GM18505 (cell line): ENCODE measurements at regions not wholly inside any gene's neighbourhood (a gene's known extent, or its start where the extent isn't known, plus 50 kb on each side); places are given as distances from the start of the nearest gene placed in this dataset.
"Not testable (repeated sequence)": the region's sequence is repeated elsewhere in the genome, so short reads cannot be mapped to it uniquely, and the experiment has no call there.

Experiments
- ATAC-seq: cut with Tn5 transposase; IDR thresholded peaks from one replicate; pipeline ENCODE4 v1.9.1; 2021; ENCODE audit not compliant: unreplicated experiment
- POLR2A ChIP-seq: IDR thresholded peaks from 4 replicates; pipeline ENCODE4 v1.6.1; 2011; ENCODE audit warnings: borderline replicate concordance; ENCODE audit not compliant: insufficient read depth, insufficient read length; ENCODE audit errors: extremely low read depth

DNA sequence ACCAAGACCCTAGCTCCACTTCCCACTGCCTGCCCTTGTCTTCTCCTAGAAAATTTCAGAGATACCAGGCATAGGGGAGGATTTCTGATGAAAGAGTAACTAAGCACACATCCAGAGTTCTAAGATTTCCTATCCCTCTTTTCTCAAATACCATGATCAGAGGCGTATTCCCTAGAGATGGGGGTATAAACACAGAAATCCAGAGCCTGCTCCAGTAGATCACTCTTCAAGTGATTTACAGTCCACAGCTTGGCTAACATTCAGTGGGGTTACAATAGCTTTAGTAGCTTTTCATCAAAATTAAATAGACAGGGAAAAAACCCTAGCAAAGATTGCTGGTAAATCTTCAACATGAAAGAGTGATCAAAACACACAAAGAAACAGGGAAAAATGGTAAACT lies 800.7 kb upstream of the GRM7 start:
- no peak for ATAC-seq
- no peak for TF ChIP-seq POLR2A

DNA sequence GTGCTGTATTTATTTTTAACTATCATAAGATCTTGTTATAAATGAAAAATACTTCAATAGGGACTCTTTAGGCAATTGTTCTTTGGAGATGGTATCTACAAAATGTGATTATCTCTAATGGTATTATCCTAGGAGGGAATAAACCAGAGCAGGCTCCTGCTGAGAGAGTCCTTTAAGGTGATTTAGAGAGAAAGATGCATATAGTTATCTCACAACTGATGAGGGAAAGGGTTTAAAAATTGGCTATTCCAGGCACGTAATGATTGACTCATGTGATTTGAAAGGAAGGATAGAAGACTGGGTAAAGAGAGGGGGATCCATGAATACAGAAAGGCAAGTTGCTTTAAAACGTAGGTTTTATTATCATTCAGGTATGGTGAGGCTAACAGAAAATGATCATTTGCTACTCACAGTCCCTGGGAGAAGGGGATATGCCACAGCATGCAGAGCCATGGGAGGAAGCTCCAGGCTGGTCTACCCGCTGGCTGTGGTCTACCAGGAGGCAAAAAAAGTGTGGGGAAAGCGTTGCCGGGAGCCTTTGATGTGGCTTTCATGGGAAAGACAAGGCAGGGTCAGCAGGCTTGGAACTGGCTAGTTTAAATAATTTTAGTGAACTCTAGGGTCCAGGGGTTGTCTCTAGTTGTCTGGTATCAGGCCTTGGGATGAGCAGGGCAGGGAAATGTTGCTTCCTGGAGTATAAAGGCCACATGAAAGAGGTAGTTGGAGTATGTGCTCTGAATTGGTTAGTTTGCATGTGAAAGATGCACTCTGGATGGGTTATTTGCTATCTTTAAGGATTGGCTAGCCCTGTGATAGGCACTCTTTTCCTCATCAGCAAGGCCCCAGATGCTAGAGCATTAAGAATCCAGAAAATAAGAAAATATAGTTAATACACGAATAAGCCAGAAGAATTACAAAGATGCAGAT lies 798.4 kb upstream of the GRM7 start:
- ATAC-seq: no peak

DNA sequence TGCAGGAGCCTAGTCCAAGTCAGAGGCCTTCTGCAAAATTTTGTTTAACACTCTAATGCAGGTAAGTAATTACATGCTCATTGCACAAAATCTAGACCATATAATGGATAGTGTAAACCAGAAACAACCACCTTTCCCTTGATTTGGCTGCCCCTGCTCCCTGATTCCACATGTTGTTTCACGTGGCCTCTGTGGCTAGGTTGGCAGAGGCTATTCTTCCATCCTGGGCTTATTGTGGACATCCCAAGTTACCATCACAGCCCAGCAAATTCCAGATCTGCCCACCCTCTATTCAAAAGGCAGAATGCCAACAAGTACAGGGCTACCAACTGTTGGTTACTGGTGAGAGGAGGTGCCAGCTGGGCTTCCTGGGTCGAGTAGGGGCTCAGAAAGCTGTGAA lies 794.5 kb upstream of the GRM7 start:
- TF ChIP-seq POLR2A: no peak
- no peak for ATAC-seq

More for the DNA sequence above, 798.4 kb upstream of the GRM7 start:
- no peak for TF ChIP-seq POLR2A

DNA sequence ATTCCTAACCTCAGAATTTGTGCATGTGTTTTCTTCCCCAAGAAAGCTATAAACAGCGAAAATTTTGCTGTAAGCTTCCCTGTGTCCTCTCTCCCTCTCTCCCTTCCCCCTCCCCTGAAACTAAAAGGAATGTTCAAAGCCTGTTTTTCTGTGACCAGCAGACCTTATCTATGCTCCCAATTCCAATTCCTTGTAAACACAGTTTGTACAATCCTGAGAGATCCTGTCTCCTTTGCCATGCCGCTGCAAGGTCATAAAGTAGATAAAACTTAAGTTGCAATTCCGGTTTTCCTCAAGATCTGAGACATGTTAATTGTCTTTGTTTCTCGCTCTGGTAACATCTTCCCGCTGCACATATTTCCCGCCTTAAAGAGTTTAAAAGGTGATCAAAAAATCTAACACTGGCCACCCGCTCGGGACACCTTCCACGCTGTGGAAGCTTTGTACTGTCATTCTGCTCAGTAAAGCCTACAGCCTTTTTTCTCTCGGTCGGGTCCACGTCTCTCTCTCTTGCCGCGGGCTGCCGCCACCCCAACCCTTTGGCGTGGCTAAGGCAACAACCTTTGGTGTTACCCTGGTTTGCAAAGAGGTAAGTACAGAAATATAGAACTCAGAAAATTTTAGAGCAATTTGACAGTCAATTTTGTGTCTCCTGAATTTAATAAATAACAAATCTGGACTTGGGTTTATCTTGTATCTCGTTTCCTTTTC lies 793.9 kb upstream of the GRM7 start:
- ATAC-seq: not testable (repeated sequence)

DNA sequence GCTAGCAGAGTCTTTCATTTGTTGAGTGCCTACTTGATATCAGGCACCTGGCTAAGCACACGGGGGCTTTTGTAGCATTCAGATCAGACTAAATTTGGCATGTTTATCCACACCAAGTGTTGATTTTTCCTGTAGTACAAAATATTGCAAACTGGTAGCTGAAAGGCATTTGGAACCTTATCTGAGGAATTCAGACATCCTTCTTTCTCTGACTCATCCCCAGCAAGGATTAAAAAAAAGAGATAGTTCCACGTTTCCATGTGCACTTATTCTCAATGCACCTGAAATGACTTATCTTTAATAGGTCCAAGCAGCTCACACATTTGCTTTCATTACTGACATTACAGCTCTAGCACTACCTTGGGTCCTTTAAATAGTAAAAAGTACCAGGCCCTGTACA lies 786.0 kb upstream of the GRM7 start:
- ATAC-seq: no peak
- TF ChIP-seq POLR2A: no peak

DNA sequence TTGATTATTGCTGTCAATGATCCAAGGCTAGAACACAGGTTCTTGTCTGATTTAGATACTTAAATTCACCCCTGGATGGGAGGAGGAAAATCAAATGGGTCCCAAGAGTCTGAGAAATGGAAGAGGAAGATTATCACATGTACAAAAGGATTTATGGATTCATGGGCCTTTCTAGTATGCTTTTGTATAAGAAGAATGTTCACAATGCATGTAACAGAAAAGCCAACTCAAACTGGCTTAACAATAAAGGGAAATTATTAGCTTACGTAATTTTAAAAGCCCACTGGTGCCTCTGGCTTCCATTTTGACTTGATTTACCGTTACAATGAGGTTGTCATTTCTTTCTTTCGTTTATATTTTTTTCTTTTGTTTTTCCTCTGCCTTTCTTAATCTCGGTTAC lies 782.5 kb upstream of the GRM7 start:
- no peak for ATAC-seq
- TF ChIP-seq POLR2A: no peak

DNA sequence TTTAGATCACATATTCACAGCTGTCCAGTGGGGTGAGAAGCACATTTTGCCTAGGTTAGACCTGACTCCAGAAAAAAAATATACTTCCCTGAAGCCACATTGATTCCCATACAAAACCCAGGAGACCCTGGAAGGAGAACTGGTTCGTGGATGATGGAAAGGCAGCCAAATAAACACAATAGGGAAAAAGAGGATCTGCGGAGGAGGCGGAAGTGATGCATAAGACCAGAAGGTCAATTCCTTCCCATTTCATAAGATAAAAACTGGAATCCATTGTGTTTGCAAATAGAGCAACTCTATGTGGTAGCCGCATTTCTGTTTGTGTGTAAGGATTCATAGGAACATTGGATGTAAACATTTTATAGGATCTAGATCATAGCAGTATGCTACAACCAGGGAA lies 781.9 kb upstream of the GRM7 start:
- ATAC-seq: no peak

DNA sequence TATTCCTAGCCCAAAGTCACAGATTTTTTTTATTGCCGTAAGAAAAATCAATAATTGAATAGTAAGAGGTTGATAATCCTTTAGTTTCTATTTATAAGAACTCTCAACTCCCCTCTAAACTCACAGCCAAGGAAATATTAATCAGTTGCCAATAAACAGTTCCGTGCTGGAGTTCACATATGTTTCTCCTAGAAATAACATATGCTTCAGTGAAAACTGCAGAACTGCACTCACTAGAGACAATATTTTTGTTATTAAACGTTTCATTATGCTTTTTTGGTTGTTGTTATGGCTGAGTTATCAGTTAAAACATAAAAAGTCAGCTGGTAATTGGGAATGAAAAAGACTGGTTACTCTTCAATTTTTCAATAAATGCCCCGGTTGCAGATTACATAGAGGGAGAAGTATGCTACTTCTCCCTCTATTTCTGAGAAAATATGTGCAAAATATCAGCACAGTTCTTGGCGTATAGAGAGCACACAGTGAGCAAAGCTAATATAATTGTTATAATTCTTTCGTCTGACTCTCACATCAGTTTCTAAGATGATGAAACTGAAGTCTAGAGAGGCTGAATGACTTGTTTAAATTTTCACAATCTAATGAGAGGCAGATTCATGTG lies 781.2 kb upstream of the GRM7 start:
- ATAC-seq: no peak
- TF ChIP-seq POLR2A: no peak

More for the DNA sequence above, 781.9 kb upstream of the GRM7 start:
- no peak for TF ChIP-seq POLR2A

DNA sequence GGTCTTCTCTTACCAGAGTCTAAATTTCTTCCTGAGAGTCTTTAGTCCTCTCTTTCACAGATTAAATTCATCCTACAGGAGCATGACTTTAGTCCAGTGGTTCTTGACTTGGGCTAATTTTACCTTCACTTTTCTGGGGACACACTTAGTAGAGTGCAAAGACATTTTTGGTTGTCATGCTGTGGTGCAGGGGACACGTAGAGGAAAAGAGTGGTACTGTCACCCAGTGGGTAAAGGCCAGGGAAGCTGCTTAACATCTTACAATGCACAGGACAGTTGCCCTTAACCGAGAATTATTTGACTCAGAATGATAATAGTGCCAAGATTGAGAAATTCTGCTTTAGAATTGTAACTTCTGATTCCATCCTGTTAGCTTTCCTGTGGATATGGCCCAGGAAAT lies 772.5 kb upstream of the GRM7 start:
- ATAC-seq: no peak
- no peak for TF ChIP-seq POLR2A

DNA sequence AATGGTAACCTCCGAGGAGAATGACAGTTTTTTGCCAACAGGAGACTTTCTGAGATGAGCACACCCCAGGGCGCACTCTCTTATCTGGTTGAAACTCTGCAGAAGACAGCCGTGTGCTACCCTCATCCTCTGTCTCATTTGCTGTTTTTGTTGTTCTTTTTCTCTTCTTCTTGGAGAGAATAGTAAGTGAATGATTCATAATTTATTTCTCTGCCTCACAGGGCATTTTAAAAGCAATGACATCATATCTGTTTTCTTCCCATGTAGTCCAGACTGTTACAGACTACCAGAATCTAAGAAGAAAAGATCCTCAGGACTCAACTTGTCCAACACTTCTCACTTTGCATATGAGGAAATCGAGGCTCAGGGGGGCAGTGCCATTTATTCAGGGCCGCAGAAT lies 771.1 kb upstream of the GRM7 start:
- TF ChIP-seq POLR2A: no peak
- no peak for ATAC-seq

DNA sequence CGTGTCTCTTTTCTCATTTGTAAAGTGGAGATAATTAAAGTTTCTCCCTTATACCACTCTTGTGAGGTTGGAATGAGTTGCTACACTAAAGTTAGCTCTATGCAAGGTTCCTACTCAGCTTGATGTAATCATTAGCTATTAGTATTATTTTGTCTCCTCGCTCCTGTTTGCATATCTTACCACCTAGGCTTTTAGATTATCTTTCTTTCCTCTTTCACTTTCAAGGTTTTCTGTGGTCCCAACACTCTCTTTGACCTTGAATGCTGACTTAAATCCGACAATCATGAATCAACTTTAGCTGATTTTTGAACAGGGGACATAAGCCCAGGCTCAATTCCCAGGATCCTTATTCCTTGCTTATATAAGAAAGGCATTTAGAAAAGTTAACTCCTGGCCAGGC lies 769.7 kb upstream of the GRM7 start:
- no peak for ATAC-seq
- no peak for TF ChIP-seq POLR2A

DNA sequence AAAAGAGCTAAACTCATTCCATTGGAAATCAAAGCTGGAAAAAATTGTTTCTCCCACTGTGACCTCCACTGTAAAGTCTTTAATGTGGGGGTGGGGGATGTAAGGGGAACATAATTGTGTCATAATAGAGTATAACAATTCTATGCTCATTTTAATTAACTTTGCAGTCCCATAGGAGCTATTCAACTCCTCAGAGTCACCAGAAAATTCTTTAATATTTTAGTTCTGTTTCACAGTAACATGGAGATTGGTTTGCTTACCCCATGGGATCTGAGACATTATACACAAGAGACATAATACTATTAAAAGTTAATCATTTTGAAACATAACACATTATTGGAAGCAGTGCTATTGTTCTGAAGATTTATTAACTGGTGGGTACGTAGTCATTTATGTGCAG lies 765.9 kb upstream of the GRM7 start:
- no peak for TF ChIP-seq POLR2A
- no peak for ATAC-seq

DNA sequence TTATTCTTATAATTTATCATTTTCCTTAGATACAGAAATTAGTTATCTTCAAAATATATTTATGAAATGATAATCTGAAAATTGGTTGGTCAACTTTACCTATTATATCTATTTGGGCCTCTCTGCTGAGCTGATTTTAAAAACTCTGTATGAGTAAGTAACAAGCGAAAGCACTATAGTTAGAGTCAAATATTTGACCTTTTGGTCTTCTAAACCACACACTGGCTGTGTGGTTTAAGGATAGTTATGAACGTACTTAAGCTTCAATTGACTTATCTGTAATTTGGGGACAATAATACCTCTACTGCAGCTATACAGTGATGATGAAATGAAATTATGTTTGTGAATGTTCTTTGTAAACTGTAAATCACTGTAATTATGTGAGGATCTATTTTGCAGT lies 763.9 kb upstream of the GRM7 start:
- ATAC-seq: no peak
- TF ChIP-seq POLR2A: no peak

DNA sequence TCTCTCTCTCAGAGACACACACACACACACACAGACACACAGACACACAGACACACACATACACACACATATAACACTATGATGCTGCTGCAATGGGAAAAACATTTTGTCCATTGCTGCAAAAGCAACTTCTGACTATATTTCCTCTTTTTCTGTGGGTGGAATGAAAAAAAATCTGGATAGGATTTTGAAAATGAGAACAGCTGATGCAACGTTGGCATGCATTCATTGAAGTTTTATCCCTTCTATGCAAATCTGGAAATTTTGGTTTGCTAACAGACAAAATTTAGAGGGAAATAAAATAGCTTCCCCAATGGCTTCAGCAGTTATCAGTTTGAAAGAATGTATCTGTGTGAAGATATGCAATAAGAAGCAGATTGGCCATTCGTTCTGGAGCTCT lies 763.4 kb upstream of the GRM7 start:
- ATAC-seq: no peak
- TF ChIP-seq POLR2A: no peak
